Adrenal gland (tissue), 5 donors: ENCODE measurements at regions not wholly inside any gene's neighbourhood (a gene's known extent, or its start where the extent isn't known, plus 50 kb on each side); places are given as distances from the start of the nearest gene placed in this dataset.

ENCODE experiments used
- CTCF ChIP-seq, 6 experiments: fragments of 450-650 bp in 4 of 6; fragments of 200-600 bp in 2 of 6; sonication (generic) in 1 of 6; IDR thresholded peaks; 1 replicate in 5 of 6; 2 replicates in 1 of 6; pipeline versions ENCODE4 v1.5.1 to v1.8.0; 2016 to 2021; ENCODE audit warnings: antibody characterized with exemption in 6 of 6, mild to moderate bottlenecking in 2 of 6, moderate library complexity in 1 of 6
- POLR2A ChIP-seq, 2 donors: fragments of 450-650 bp; IDR thresholded peaks; one replicate each; pipeline ENCODE4 v1.6.1; 2017; ENCODE audit warnings: antibody characterized with exemption in 2 of 2, mild to moderate bottlenecking in 2 of 2, moderate library complexity in 1 of 2
- donor health status: DM: no; HTN: no; CAD: no.

DNA sequence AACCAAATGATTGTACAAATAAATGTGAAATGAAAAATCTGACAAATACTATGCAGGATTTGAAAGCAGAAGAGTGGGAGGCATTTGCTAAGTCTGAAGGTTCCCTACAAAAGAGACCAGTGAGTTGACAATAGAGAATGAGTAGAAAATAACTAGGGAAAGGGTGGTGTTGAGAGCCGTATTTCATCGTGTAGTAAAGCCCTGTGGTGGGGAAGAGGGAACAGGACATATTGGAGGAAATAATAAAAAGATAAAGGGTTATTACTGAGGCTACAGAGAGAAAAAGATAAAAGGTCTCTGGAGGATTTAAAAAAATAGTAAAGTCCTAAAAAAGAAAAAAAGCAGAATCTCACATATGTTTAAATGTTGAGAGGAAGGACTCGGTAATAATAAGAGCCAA is 268.8 kb downstream of the DUSP6 start:
- no peak for TF ChIP-seq CTCF (IDR thresholded peaks at IDR 0.05)
- no peak for TF ChIP-seq POLR2A (IDR thresholded peaks at IDR 0.05)
